ENCODE measurements at regions not wholly inside any gene's neighbourhood (a gene's known extent, or its start where the extent isn't known, plus 50 kb on each side); places are given as distances from the start of the nearest gene placed in this dataset.
"Not testable (repeated sequence)": the region's sequence is repeated elsewhere in the genome, so short reads cannot be mapped to it uniquely, and the experiment has no call there.

- Histone ChIP-seq H3K4me3 (ENCODE audit: low read length) (no peak overlapping the region), H3K9me3 (ENCODE audit: low read depth, low read length) (no peaks in the 10 kb centered on the region), H3K27me3 (ENCODE audit: insufficient read depth, low read length) (no peaks in the 10 kb centered on the region), H3K4me1 (ENCODE audit: insufficient read depth, low read length) (no peaks in the 10 kb centered on the region)
Measured at GRCh38 chr6:10149603-10150002, 265.3 kb downstream of the TFAP2A start.

DNA sequence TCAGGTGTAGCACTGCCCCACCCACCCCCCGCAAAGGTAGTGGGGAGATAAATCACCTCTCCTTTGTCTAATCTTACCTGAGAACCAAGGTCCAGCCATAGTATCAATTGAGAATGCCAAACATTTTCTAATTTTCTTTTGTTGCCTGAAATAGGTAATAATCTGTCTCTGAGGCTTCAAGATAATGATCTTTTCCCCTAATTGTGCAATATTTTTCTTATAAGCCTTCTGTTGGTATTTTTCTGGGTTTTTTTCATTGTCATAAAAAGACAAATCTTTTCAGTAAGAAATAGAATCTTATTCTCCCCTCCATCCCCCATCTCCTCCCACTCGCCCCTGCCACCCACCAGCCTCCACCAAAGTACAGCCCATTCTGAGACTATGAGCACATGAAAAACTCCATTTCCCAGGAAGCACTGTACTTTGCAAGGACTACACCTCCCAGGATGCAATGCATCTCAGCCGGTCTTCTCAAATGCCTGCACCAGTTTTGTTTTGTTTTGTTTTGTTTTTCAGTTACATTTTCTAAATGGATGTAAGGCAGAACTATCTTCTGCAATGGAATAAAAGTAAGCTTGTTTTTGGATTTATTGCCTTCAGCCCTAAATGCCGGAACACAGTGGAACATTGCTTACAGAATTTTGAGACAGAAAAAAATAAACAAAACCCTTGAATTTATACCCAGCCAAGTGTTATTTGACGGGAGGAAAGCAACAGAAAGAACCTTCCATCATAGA, 268.0 kb downstream of the TFAP2A start:
- Histone ChIP-seq H3K4me3 (ENCODE audit: low read length) (no peak overlapping the region), H3K4me1 (ENCODE audit: insufficient read depth, low read length) (no peaks in the 10 kb centered on the region), H3K9me3 (ENCODE audit: low read depth, low read length) (no peaks in the 10 kb centered on the region), H3K27me3 (ENCODE audit: insufficient read depth, low read length) (no peaks in the 10 kb centered on the region)

DNA sequence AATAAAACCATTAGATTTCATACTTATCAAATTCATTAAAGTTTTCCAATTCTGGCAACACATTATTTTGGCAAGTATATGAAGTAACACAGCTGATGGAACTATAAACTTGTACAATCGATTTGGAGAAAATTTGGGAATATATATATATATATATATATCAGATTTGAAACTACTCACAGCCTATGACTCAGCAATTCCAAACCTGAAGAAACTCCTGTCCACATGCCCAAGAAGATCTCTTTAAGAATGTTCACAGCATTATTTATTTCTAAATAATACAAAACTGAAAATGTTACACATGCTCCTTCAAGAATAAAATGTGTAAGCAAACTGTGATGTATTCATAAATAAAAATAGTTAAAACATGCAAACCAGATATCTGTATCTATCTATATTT, 270.1 kb downstream of the TFAP2A start:
- H3K4me1 ChIP-seq (ENCODE audit: insufficient read depth, low read length), result no peaks in the 10 kb centered on the region

GRCh38 chr6:10141746-10142443, 273.0 kb downstream of the TFAP2A start:
- Histone ChIP-seq H3K27me3 (ENCODE audit: insufficient read depth, low read length) (no peaks in the 10 kb centered on the region), H3K4me1 (ENCODE audit: insufficient read depth, low read length) (no peaks in the 10 kb centered on the region), H3K4me3 (ENCODE audit: low read length) (no peak overlapping the region), H3K9me3 (ENCODE audit: low read depth, low read length) (no peaks in the 10 kb centered on the region)

More for the DNA sequence above, 270.1 kb downstream of the TFAP2A start:
- no peaks in the 10 kb centered on the region for H3K9me3 ChIP-seq (ENCODE audit: low read depth, low read length)
- no peak overlapping the region for H3K4me3 ChIP-seq (ENCODE audit: low read length)
- H3K27me3 ChIP-seq (ENCODE audit: insufficient read depth, low read length), result no peaks in the 10 kb centered on the region

GRCh38 chr6:10140824-10141223, 274.1 kb downstream of the TFAP2A start:
- no peaks in the 10 kb centered on the region for H3K27me3 ChIP-seq (ENCODE audit: insufficient read depth, low read length)
- no peaks in the 10 kb centered on the region for H3K4me1 ChIP-seq (ENCODE audit: insufficient read depth, low read length)
- H3K4me3 ChIP-seq (ENCODE audit: low read length), result no peak overlapping the region
- no peaks in the 10 kb centered on the region for H3K9me3 ChIP-seq (ENCODE audit: low read depth, low read length)

DNA sequence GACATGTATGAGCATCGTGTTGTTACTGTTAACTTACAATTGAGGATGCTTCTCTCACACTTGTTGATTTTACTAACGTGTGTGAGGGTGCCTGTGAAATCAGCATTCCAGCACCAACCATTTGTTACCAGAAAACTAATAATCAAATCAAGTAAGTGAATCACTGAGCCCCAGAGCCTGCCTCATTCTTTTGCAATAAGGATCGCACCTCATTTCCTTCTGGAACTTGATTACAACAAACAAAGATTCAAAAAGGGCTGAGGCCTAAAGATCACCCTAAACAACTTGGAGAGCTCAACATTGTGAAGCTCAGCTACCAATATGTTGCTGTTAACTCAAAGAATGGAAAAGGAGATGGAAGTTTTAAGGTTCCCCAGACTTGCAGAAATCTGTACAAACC, 274.7 kb downstream of the TFAP2A start:
- H3K27me3 ChIP-seq (ENCODE audit: insufficient read depth, low read length), result no peaks in the 10 kb centered on the region
- no peaks in the 10 kb centered on the region for H3K9me3 ChIP-seq (ENCODE audit: low read depth, low read length)
- no peaks in the 10 kb centered on the region for H3K4me1 ChIP-seq (ENCODE audit: insufficient read depth, low read length)
- H3K4me3 ChIP-seq (ENCODE audit: low read length), result no peak overlapping the region

DNA sequence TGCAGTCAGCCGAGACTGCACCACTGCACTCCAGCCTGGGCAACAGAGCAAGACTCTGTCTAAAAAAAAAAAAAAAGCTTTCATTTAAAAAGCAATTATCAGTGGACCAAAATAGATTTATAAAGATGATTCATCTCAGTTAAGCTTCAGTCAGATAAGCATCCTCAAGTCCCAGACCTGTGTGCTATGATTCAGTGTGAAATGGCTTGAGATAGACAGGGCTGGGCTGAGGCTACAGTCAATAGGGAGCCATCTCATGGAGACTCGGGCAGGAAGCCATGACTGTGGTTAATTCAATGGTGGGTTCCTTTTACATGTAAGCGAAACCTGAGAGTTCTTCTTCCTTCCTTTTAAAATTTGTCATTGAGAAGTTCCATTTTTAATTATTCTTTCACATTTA, 276.0 kb downstream of the TFAP2A start:
- H3K4me3 ChIP-seq (ENCODE audit: low read length), result no peak overlapping the region
- no peaks in the 10 kb centered on the region for H3K4me1 ChIP-seq (ENCODE audit: insufficient read depth, low read length)
- H3K27me3 ChIP-seq (ENCODE audit: insufficient read depth, low read length), result no peaks in the 10 kb centered on the region
- no peaks in the 10 kb centered on the region for H3K9me3 ChIP-seq (ENCODE audit: low read depth, low read length)

- no peaks in the 10 kb centered on the region for H3K4me1 ChIP-seq (ENCODE audit: insufficient read depth, low read length)
- no peaks in the 10 kb centered on the region for H3K9me3 ChIP-seq (ENCODE audit: low read depth, low read length)
- no peaks in the 10 kb centered on the region for H3K27me3 ChIP-seq (ENCODE audit: insufficient read depth, low read length)
- no peak overlapping the region for H3K4me3 ChIP-seq (ENCODE audit: low read length)
Measured at GRCh38 chr6:10136636-10137035, 278.2 kb downstream of the TFAP2A start.

- H3K27me3 ChIP-seq (ENCODE audit: insufficient read depth, low read length); H3K4me1 ChIP-seq (ENCODE audit: insufficient read depth, low read length); H3K4me3 ChIP-seq (ENCODE audit: low read length): not testable (repeated sequence)
Measured at GRCh38 chr6:10134185-10134584, 280.7 kb downstream of the TFAP2A start.

GRCh38 chr6:10128721-10129120, 286.2 kb downstream of the TFAP2A start:
- Histone ChIP-seq H3K9me3 (ENCODE audit: low read depth, low read length) (no peaks in the 10 kb centered on the region), H3K4me1 (ENCODE audit: insufficient read depth, low read length) (no peaks in the 10 kb centered on the region), H3K27me3 (ENCODE audit: insufficient read depth, low read length) (no peaks in the 10 kb centered on the region), H3K4me3 (ENCODE audit: low read length) (no peak overlapping the region)

More at GRCh38 chr6:10134185-10134584, 280.7 kb downstream of the TFAP2A start:
- H3K9me3 ChIP-seq (ENCODE audit: low read depth, low read length), result not testable (repeated sequence)

DNA sequence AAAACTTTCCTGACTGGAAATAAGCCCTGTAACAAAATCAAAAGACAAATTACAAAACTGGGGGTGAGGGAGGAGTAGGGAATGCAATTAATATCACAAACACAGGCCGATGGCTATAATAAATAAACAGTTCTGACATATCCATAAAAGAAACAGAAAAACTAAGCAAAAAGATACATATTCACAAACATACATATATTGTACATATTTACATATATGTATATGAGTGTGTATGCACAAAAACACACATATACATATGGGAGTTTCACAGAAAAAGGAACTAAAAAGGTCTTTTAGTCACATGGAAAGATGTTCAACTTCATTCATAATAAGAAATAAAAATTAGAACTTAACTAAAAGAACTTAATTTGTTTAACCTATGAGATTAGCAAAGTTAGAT, 292.7 kb downstream of the TFAP2A start:
- H3K4me3 ChIP-seq (ENCODE audit: low read length), result no peak overlapping the region
- no peaks in the 10 kb centered on the region for H3K27me3 ChIP-seq (ENCODE audit: insufficient read depth, low read length)
- no peaks in the 10 kb centered on the region for H3K4me1 ChIP-seq (ENCODE audit: insufficient read depth, low read length)
- H3K9me3 ChIP-seq (ENCODE audit: low read depth, low read length), result no peaks in the 10 kb centered on the region

- Histone ChIP-seq H3K4me1 (ENCODE audit: insufficient read depth, low read length) (no peaks in the 10 kb centered on the region), H3K27me3 (ENCODE audit: insufficient read depth, low read length) (peaks cover 23% of the 10 kb centered on the region), H3K4me3 (ENCODE audit: low read length) (no peak overlapping the region), H3K9me3 (ENCODE audit: low read depth, low read length) (no peaks in the 10 kb centered on the region)
Measured at GRCh38 chr6:10112871-10113549, 301.9 kb downstream of the TFAP2A start.

- Histone ChIP-seq H3K4me1 (ENCODE audit: insufficient read depth, low read length) (no peaks in the 10 kb centered on the region), H3K4me3 (ENCODE audit: low read length) (no peak overlapping the region), H3K27me3 (ENCODE audit: insufficient read depth, low read length) (peaks cover 23% of the 10 kb centered on the region), H3K9me3 (ENCODE audit: low read depth, low read length) (no peaks in the 10 kb centered on the region)
Measured at GRCh38 chr6:10111975-10112374, 302.9 kb downstream of the TFAP2A start.

GRCh38 chr6:10101551-10102252, 313.2 kb downstream of the TFAP2A start:
- Histone ChIP-seq H3K27me3 (ENCODE audit: insufficient read depth, low read length) (no peaks in the 10 kb centered on the region), H3K4me3 (ENCODE audit: low read length) (no peak overlapping the region), H3K4me1 (ENCODE audit: insufficient read depth, low read length) (no peaks in the 10 kb centered on the region), H3K9me3 (ENCODE audit: low read depth, low read length) (no peaks in the 10 kb centered on the region)

GRCh38 chr6:10099529-10100140, 315.2 kb downstream of the TFAP2A start:
- H3K27me3 ChIP-seq (ENCODE audit: insufficient read depth, low read length), result no peaks in the 10 kb centered on the region
- no peaks in the 10 kb centered on the region for H3K9me3 ChIP-seq (ENCODE audit: low read depth, low read length)
- H3K4me3 ChIP-seq (ENCODE audit: low read length), result no peak overlapping the region
- H3K4me1 ChIP-seq (ENCODE audit: insufficient read depth, low read length), result no peaks in the 10 kb centered on the region
